Glutamatergic neuron (in vitro differentiated cells): ENCODE measurements at regions not wholly inside any gene's neighbourhood (a gene's known extent, or its start where the extent isn't known, plus 50 kb on each side); places are given as distances from the start of the nearest gene placed in this dataset.

Source experiments
- DNase-seq: peaks from one replicate; pipeline ENCODE4 v3.0.0; 2022
- H3K27ac Mint-ChIP-seq: one replicate; pipeline ENCODE4 v1.8.0; 2020; ENCODE audit warnings: mild to moderate bottlenecking, mixed read lengths, inconsistent platforms; ENCODE audit not compliant: unreplicated experiment
- H3K27me3 Mint-ChIP-seq: one replicate; pipeline ENCODE4 v1.8.0; 2020; ENCODE audit warnings: mild to moderate bottlenecking, moderate library complexity, mixed read lengths, inconsistent platforms; ENCODE audit not compliant: unreplicated experiment
- H3K36me3 Mint-ChIP-seq: one replicate; pipeline ENCODE4 v1.8.0; 2020; ENCODE audit warnings: mild to moderate bottlenecking, mixed read lengths, inconsistent platforms; ENCODE audit not compliant: unreplicated experiment
- H3K4me1 Mint-ChIP-seq: one replicate; pipeline ENCODE4 v1.8.0; 2020; ENCODE audit warnings: mild to moderate bottlenecking, low read depth, mixed read lengths, inconsistent platforms; ENCODE audit not compliant: unreplicated experiment
- H3K4me3 Mint-ChIP-seq: one replicate; pipeline ENCODE4 v1.8.0; 2020; ENCODE audit warnings: mild to moderate bottlenecking, mixed read lengths, inconsistent platforms; ENCODE audit not compliant: unreplicated experiment
- H3K9me3 Mint-ChIP-seq: one replicate; pipeline ENCODE4 v1.8.0; 2020; ENCODE audit warnings: mild to moderate bottlenecking, moderate library complexity, mixed read lengths, inconsistent platforms; ENCODE audit not compliant: unreplicated experiment
- CTCF ChIP-seq: fragments of 200-600 bp; sonication (generic); IDR thresholded peaks from one replicate; pipeline ENCODE4 v1.5.0; 2021; ENCODE audit not compliant: partially characterized antibody, unreplicated experiment

- Mint-ChIP-seq H3K36me3 (no peaks in the 10 kb centered on the region), H3K27ac (no peak overlapping the region), H3K9me3 (no peaks in the 10 kb centered on the region), H3K27me3 (no peaks in the 10 kb centered on the region), H3K4me1 (peaks cover 2% of the 10 kb centered on the region), H3K4me3 (no peak overlapping the region)
- no peak for TF ChIP-seq CTCF
- DNase-seq: no peak
Observed at GRCh38 chr20:48531505-48531904, 296.3 kb downstream of the PREX1 start.

GRCh38 chr20:48530957-48531356 lies 296.8 kb downstream of the PREX1 start:
- H3K27me3 Mint-ChIP-seq: no peaks in the 10 kb centered on the region
- H3K27ac Mint-ChIP-seq: no peak overlapping the region
- TF ChIP-seq CTCF: no peak
- no peaks in the 10 kb centered on the region for H3K9me3 Mint-ChIP-seq
- H3K4me1 Mint-ChIP-seq: peaks cover 5% of the 10 kb centered on the region
- no peak for DNase-seq
- H3K36me3 Mint-ChIP-seq: no peaks in the 10 kb centered on the region
- no peak overlapping the region for H3K4me3 Mint-ChIP-seq

GRCh38 chr20:48528346-48528745 lies 299.5 kb downstream of the PREX1 start:
- Mint-ChIP-seq H3K4me3 (no peak overlapping the region), H3K27me3 (no peaks in the 10 kb centered on the region), H3K27ac (no peak overlapping the region), H3K9me3 (no peaks in the 10 kb centered on the region), H3K36me3 (no peaks in the 10 kb centered on the region), H3K4me1 (peaks cover 5% of the 10 kb centered on the region)
- TF ChIP-seq CTCF: no peak
- no peak for DNase-seq

- DNase-seq: no peak
- no peak overlapping the region for H3K4me3 Mint-ChIP-seq
- no peak for TF ChIP-seq CTCF
- H3K27ac Mint-ChIP-seq: no peak overlapping the region
- no peaks in the 10 kb centered on the region for H3K9me3 Mint-ChIP-seq
- no peaks in the 10 kb centered on the region for H3K27me3 Mint-ChIP-seq
- H3K4me1 Mint-ChIP-seq: peaks cover 5% of the 10 kb centered on the region
- H3K36me3 Mint-ChIP-seq: no peaks in the 10 kb centered on the region
Observed at GRCh38 chr20:48527771-48528170, 300.0 kb downstream of the PREX1 start.

- TF ChIP-seq CTCF: no peak
- peaks cover 5% of the 10 kb centered on the region for H3K4me1 Mint-ChIP-seq
- no peak overlapping the region for H3K4me3 Mint-ChIP-seq
- H3K27me3 Mint-ChIP-seq: no peaks in the 10 kb centered on the region
- H3K36me3 Mint-ChIP-seq: no peaks in the 10 kb centered on the region
- peak; percentile 24 for DNase-seq
- no peaks in the 10 kb centered on the region for H3K9me3 Mint-ChIP-seq
- no peak overlapping the region for H3K27ac Mint-ChIP-seq
Observed at GRCh38 chr20:48526936-48527335, 300.9 kb downstream of the PREX1 start.
